ENCODE measurements at regions not wholly inside any gene's neighbourhood (a gene's known extent, or its start where the extent isn't known, plus 50 kb on each side); places are given as distances from the start of the nearest gene placed in this dataset.

GRCh38 chr2:117691595-117691994 is 122.9 kb upstream of the DDX18 start:
- WGBS, 2 experiments (ENCODE audit: extremely low coverage in 2 of 2, insufficient read length in 1 of 2) = 0% methylated on average over 1 of the region's 2 CpGs; no CpG with 5 or more reads in 1 of the 2 experiments
- Histone ChIP-seq H3K9me1 (ENCODE audit: insufficient read depth, low read length) (no peaks in the 10 kb centered on the region), H4K5ac (ENCODE audit: low read depth, low read length) (no peak overlapping the region), H2AK9ac (replicated peaks; ENCODE audit: low read depth, low read length, poor library complexity) (no peak overlapping the region), H3K23ac (ENCODE audit: low read depth, low read length) (no peak overlapping the region), H4K91ac (ENCODE audit: insufficient read depth, low read depth, low read length) (no peak overlapping the region), H3K56ac (ENCODE audit: extremely low read depth, insufficient read depth, low read length) (no peak overlapping the region), H2BK5ac (ENCODE audit: low read depth, low read length, poor library complexity, severe bottlenecking) (no peak overlapping the region), H3K27ac (ENCODE audit: insufficient read depth, low read length) (no peak overlapping the region), H3K4me3 (ENCODE audit: insufficient read depth, low read depth, low read length) (no peak overlapping the region), H4K20me1 (ENCODE audit: insufficient read depth, low read length) (no peaks in the 10 kb centered on the region), H3K9ac (ENCODE audit: low read depth, low read length) (no peak overlapping the region), H3K36me3 (ENCODE audit: control insufficient read depth, insufficient read depth, low read length) (no peaks in the 10 kb centered on the region), H3K14ac (replicated peaks; ENCODE audit: low read depth, low read length) (no peak overlapping the region), H4K8ac (ENCODE audit: low read depth in 2 of 2, low read length in 2 of 2) (no peak overlapping the region), H3K4me1 (ENCODE audit: control insufficient read depth, insufficient read depth, low read length) (no peaks in the 10 kb centered on the region), H3K27me3 (ENCODE audit: control insufficient read depth, insufficient read depth, low read length) (no peaks in the 10 kb centered on the region), H2BK15ac (ENCODE audit: low read depth, low read length) (no peak overlapping the region), H3K9me3 (ENCODE audit: control insufficient read depth, insufficient read depth, low read length) (peaks cover 10% of the 10 kb centered on the region), H2AFZ (replicated peaks; ENCODE audit: low read length, poor library complexity) (no peak overlapping the region), H3K4ac (ENCODE audit: low read depth, low read length) (no peak overlapping the region), H2BK120ac (ENCODE audit: low read depth, low read length) (no peak overlapping the region), H3K4me2 (ENCODE audit: low read depth, low read length) (no peak overlapping the region), H3K79me1 (ENCODE audit: low read depth in 1 of 2, low read length in 2 of 2) (no peaks in the 10 kb centered on the region), H2AK5ac (ENCODE audit: low read depth, low read length) (no peak overlapping the region), H3K18ac (ENCODE audit: low read depth, low read length) (no peak overlapping the region), H2BK20ac (ENCODE audit: low read depth, low read length) (no peak overlapping the region)
- DNase-seq = no peak
- in situ Hi-C loops (cut with MboI; ENCODE audit: low sequenced_read_pairs) (no loop called here), intact Hi-C loops (cut with micrococcal nuclease) (no loop called here), dilution Hi-C loops (cut with HindIII; ENCODE audit: low sequenced_read_pairs, unreplicated experiment) (no loop called here)
- BruUV-seq (replicated peaks) = no TSS peak
- no peak for ATAC-seq (ENCODE audit: low read depth)
- TF ChIP-seq RCOR1 (IDR thresholded peaks at IDR 0.05; ENCODE audit: insufficient replicate concordance, low read length) = no peak
- no peak for TF ChIP-seq SMC3 (IDR thresholded peaks at IDR 0.05; ENCODE audit: low read depth, low read length)
- no peak for TF ChIP-seq MXI1 (IDR thresholded peaks at IDR 0.05; ENCODE audit: borderline replicate concordance, low read depth, low read length)
- no peak for TF ChIP-seq CTCF (conservative IDR thresholded peaks at IDR 0.05; ENCODE audit: low read depth, low read length)
- TF ChIP-seq, protein P1, sequence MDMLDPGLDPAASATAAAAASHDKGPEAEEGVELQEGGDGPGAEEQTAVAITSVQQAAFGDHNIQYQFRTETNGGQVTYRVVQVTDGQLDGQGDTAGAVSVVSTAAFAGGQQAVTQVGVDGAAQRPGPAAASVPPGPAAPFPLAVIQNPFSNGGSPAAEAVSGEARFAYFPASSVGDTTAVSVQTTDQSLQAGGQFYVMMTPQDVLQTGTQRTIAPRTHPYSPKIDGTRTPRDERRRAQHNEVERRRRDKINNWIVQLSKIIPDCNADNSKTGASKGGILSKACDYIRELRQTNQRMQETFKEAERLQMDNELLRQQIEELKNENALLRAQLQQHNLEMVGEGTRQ (IDR thresholded peaks at IDR 0.05; ENCODE audit: low read depth, low read length) = no peak
- ChIA-PET CTCF (no interaction called here), POLR2A (ENCODE audit: unreplicated experiment) (no interaction called here)
